Astrocyte (in vitro differentiated cells and primary cell): ENCODE measurements at regions not wholly inside any gene's neighbourhood (a gene's known extent, or its start where the extent isn't known, plus 50 kb on each side); places are given as distances from the start of the nearest gene placed in this dataset.
"Not testable (repeated sequence)": the region's sequence is repeated elsewhere in the genome, so short reads cannot be mapped to it uniquely, and the experiment has no call there.

Experiments
- DNase-seq: peaks from one replicate; pipeline ENCODE4 v3.0.0-alpha.2; 2010; ENCODE audit warnings: low read depth
- FAIRE-seq: peaks from 2 replicates; lab custom pipeline; 2011; peaks lifted over from hg19 to GRCh38; lab: Jason Lieb, UNC
- H2AFZ ChIP-seq: 2 replicates; pipeline ENCODE4 v1.6.0; 2012; ENCODE audit warnings: low read depth, low read length, inconsistent platforms
- H3K27ac ChIP-seq: 2 replicates; pipeline ENCODE4 v1.5.1; 2011; ENCODE audit warnings: low read depth, low read length, inconsistent platforms
- H3K27me3 ChIP-seq: 2 replicates; pipeline ENCODE4 v1.6.0; 2011; ENCODE audit warnings: low read length, inconsistent platforms; ENCODE audit not compliant: insufficient read depth
- H3K36me3 ChIP-seq: 2 replicates; pipeline ENCODE4 v1.5.1; 2011; ENCODE audit warnings: low read length, inconsistent platforms; ENCODE audit not compliant: insufficient read depth
- H3K4me1 ChIP-seq: 2 replicates; pipeline ENCODE4 v1.5.1; 2011; ENCODE audit warnings: low read length, inconsistent platforms; ENCODE audit not compliant: insufficient read depth
- H3K4me2 ChIP-seq: 2 replicates; pipeline ENCODE4 v1.6.0; 2012; ENCODE audit warnings: low read length, inconsistent platforms
- H3K4me3 ChIP-seq: 2 replicates; pipeline ENCODE4 v1.5.1; 2011; ENCODE audit warnings: low read depth, mild to moderate bottlenecking, low read length, inconsistent platforms; ENCODE audit not compliant: insufficient read depth
- H3K79me2 ChIP-seq: 2 replicates; pipeline ENCODE4 v1.6.0; 2012; ENCODE audit warnings: mild to moderate bottlenecking, low read length, inconsistent platforms; ENCODE audit not compliant: insufficient read depth
- H3K9ac ChIP-seq: 2 replicates; pipeline ENCODE4 v1.6.0; 2012; ENCODE audit warnings: mild to moderate bottlenecking, low read length, inconsistent platforms
- H3K9me3 ChIP-seq: 2 replicates; pipeline ENCODE4 v1.5.1; 2012; ENCODE audit warnings: low read depth, mild to moderate bottlenecking, low read length, inconsistent platforms; ENCODE audit not compliant: insufficient read depth
- H4K20me1 ChIP-seq: 2 replicates; pipeline ENCODE4 v1.6.0; 2012; ENCODE audit warnings: low read length, inconsistent platforms; ENCODE audit not compliant: insufficient read depth
- H3K27ac Mint-ChIP-seq: one replicate; pipeline ENCODE4 v1.8.0; 2021; ENCODE audit warnings: mild to moderate bottlenecking, mixed read lengths; ENCODE audit not compliant: unreplicated experiment
- H3K27me3 Mint-ChIP-seq: one replicate; pipeline ENCODE4 v1.8.0; 2021; ENCODE audit warnings: low read depth, mixed read lengths; ENCODE audit not compliant: unreplicated experiment
- H3K36me3 Mint-ChIP-seq: one replicate; pipeline ENCODE4 v1.8.0; 2021; ENCODE audit warnings: low read depth, mixed read lengths; ENCODE audit not compliant: unreplicated experiment
- H3K4me1 Mint-ChIP-seq: one replicate; pipeline ENCODE4 v1.8.0; 2021; ENCODE audit warnings: low read depth, mixed read lengths; ENCODE audit not compliant: unreplicated experiment
- H3K4me3 Mint-ChIP-seq: one replicate; pipeline ENCODE4 v1.8.0; 2021; ENCODE audit warnings: mild to moderate bottlenecking, moderate library complexity, mixed read lengths; ENCODE audit not compliant: unreplicated experiment
- H3K9me3 Mint-ChIP-seq: one replicate; pipeline ENCODE4 v1.8.0; 2021; ENCODE audit warnings: mild to moderate bottlenecking, mixed read lengths; ENCODE audit not compliant: unreplicated experiment
- EZH2 ChIP-seq: IDR thresholded peaks from 2 replicates; pipeline ENCODE4 v1.6.1; 2012; ENCODE audit warnings: mild to moderate bottlenecking, low read length, inconsistent platforms; ENCODE audit not compliant: insufficient read depth
- TF ChIP-seq, protein P1 (sequence below): IDR thresholded peaks from 2 replicates; pipeline ENCODE4 v1.5.1; 2011; ENCODE audit warnings: low read depth, mild to moderate bottlenecking, inconsistent platforms, low read length, moderate library complexity; ENCODE audit not compliant: insufficient read depth

DNA sequence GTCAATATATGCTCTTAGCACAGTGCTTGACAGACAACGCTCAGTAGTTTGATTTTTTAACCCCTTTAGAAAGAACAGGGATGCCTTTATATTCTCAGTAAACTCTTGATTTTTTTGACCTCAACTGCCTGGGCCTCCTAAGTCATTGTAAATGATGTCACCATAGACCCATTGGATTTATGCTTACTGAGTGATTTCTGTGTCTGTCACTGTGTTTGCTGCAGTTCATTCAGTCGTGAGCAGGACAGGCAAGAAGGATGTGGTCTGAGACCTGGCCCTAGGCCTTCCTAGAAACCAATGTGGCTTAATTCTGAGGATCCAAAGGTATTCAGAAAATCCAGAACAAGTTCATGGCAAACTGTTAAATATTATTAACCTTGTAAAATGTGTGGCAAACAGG is 868.1 kb downstream of the XPNPEP1 start:
- no peaks in the 10 kb centered on the region for H3K9me3 Mint-ChIP-seq
- no peaks in the 10 kb centered on the region for H3K27me3 Mint-ChIP-seq
- no peaks in the 10 kb centered on the region for H3K36me3 Mint-ChIP-seq
- Histone ChIP-seq H2AFZ (no peak overlapping the region), H3K4me1 (no peaks in the 10 kb centered on the region), H3K36me3 (no peaks in the 10 kb centered on the region), H3K4me3 (no peak overlapping the region), H3K27me3 (no peaks in the 10 kb centered on the region), H3K4me2 (no peak overlapping the region), H3K9ac (no peak overlapping the region), H4K20me1 (no peaks in the 10 kb centered on the region), H3K27ac (no peak overlapping the region), H3K9me3 (no peaks in the 10 kb centered on the region), H3K79me2 (no peaks in the 10 kb centered on the region)
- no peak overlapping the region for H3K4me3 Mint-ChIP-seq
- no peak for FAIRE-seq
- no peak for DNase-seq
- TF ChIP-seq, protein P1, sequence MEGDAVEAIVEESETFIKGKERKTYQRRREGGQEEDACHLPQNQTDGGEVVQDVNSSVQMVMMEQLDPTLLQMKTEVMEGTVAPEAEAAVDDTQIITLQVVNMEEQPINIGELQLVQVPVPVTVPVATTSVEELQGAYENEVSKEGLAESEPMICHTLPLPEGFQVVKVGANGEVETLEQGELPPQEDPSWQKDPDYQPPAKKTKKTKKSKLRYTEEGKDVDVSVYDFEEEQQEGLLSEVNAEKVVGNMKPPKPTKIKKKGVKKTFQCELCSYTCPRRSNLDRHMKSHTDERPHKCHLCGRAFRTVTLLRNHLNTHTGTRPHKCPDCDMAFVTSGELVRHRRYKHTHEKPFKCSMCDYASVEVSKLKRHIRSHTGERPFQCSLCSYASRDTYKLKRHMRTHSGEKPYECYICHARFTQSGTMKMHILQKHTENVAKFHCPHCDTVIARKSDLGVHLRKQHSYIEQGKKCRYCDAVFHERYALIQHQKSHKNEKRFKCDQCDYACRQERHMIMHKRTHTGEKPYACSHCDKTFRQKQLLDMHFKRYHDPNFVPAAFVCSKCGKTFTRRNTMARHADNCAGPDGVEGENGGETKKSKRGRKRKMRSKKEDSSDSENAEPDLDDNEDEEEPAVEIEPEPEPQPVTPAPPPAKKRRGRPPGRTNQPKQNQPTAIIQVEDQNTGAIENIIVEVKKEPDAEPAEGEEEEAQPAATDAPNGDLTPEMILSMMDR, result no peak
- no peak for TF ChIP-seq EZH2
- no peaks in the 10 kb centered on the region for H3K4me1 Mint-ChIP-seq
- no peak overlapping the region for H3K27ac Mint-ChIP-seq

DNA sequence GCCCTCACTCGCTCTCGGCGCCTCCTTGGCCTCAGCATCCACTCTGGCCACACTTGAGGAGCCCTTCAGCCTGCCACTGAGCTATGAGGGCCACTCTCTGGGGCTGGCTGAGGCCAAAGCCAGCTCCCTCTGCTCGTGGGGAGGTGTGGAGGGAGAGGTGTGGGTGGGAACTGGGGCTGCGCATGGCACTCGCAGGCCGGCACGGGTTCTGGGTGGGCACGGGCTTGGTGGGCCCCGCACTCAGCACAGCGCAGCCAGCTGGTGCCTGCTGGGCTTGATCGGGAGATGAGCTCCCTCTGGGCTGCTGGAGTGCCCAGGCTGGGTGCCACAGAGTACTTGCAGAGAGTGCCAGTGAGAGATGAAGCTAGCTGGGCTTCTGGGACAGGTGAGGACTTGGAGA is 875.5 kb downstream of the XPNPEP1 start:
- Histone ChIP-seq H4K20me1 (no peaks in the 10 kb centered on the region), H3K4me2 (no peak overlapping the region), H3K9me3 (peaks cover 2% of the 10 kb centered on the region), H2AFZ (no peak overlapping the region), H3K9ac (no peak overlapping the region), H3K27me3 (no peaks in the 10 kb centered on the region), H3K27ac (no peak overlapping the region), H3K36me3 (no peaks in the 10 kb centered on the region), H3K79me2 (no peaks in the 10 kb centered on the region), H3K4me1 (no peaks in the 10 kb centered on the region), H3K4me3 (no peak overlapping the region)
- Mint-ChIP-seq H3K36me3 (no peaks in the 10 kb centered on the region), H3K9me3 (peaks cover 2% of the 10 kb centered on the region), H3K4me3 (no peak overlapping the region), H3K27ac (no peak overlapping the region), H3K4me1 (no peaks in the 10 kb centered on the region), H3K27me3 (no peaks in the 10 kb centered on the region)
- no peak for TF ChIP-seq EZH2
- TF ChIP-seq, protein P1, result no peak
- no peak for DNase-seq
- FAIRE-seq, result no peak

DNA sequence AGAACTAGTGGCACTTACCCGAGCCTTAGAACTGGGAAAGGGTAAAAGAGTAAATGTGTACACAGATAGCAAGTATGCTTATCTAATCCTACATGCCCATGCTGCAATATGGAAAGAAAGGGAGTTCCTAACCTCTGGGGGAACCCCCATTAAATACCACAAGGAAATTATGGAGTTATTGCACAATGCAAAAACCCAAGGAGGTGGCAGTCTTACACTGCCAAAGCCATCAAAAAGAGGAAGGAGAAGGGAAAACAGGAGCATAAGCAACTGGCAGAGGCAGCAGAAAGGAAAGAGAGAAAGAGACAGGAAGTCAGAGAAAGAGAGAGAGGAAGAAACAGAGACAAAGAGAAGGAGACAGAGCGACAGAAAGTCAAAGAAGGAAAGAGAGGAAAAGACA is 876.9 kb downstream of the XPNPEP1 start:
- H3K27ac ChIP-seq, H3K27me3 ChIP-seq, H2AFZ ChIP-seq, H3K4me3 ChIP-seq, H3K4me3 Mint-ChIP-seq, DNase-seq, H3K9ac ChIP-seq, H3K4me1 Mint-ChIP-seq, H3K4me2 ChIP-seq, H3K9me3 Mint-ChIP-seq, H3K27me3 Mint-ChIP-seq, H3K27ac Mint-ChIP-seq, FAIRE-seq, H3K9me3 ChIP-seq, H4K20me1 ChIP-seq, H3K4me1 ChIP-seq, H3K36me3 ChIP-seq, H3K79me2 ChIP-seq, H3K36me3 Mint-ChIP-seq: not testable (repeated sequence)
